BLaER1 treated with 17β-estradiol and CSF1 and Interleukin-3, amounts not matched to agents 10 nM and 100 nM (cell line): ENCODE measurements at regions not wholly inside any gene's neighbourhood (a gene's known extent, or its start where the extent isn't known, plus 50 kb on each side); places are given as distances from the start of the nearest gene placed in this dataset.

Source experiments
- H3K27ac ChIP-seq, 11 experiments: shearing (Covaris generic); formaldehyde crosslinking; 2 replicates each; pipeline ENCODE4 v1.8.1; 2022
- H3K27me3 ChIP-seq, 11 experiments: shearing (Covaris generic); formaldehyde crosslinking; 2 replicates each; pipeline ENCODE4 v1.8.1; 2022
- H3K36me3 ChIP-seq, 11 experiments: shearing (Covaris generic); formaldehyde crosslinking; 2 replicates each; pipeline ENCODE4 v1.8.1; 2022
- H3K4me1 ChIP-seq, 10 experiments: shearing (Covaris generic); formaldehyde crosslinking; 2 replicates each; pipeline ENCODE4 v1.8.1; 2022
- H3K4me2 ChIP-seq, 11 experiments: shearing (Covaris generic); formaldehyde crosslinking; 2 replicates each; pipeline ENCODE4 v1.8.1; 2022
- H3K4me3 ChIP-seq, 10 experiments: shearing (Covaris generic); formaldehyde crosslinking; 2 replicates each; pipeline ENCODE4 v1.8.1; 2022
- H3K9ac ChIP-seq, 11 experiments: shearing (Covaris generic); formaldehyde crosslinking; 2 replicates each; pipeline ENCODE4 v1.8.1; 2022
- H3K9me3 ChIP-seq, 11 experiments: shearing (Covaris generic); formaldehyde crosslinking; replicated peaks in 1 of 11; 2 replicates each; pipeline ENCODE4 v1.8.1; 2022
- H4K20me1 ChIP-seq, 11 experiments: shearing (Covaris generic); formaldehyde crosslinking; 2 replicates each; pipeline ENCODE4 v1.8.1; 2022
- Cebpa-rat ChIP-seq, 11 experiments: shearing (Covaris generic); IDR thresholded peaks; 2 replicates each; pipeline ENCODE4 v1.8.1; 2022

- Histone ChIP-seq H4K20me1 (peaks cover 0 to 2% (median 0%) of the 10 kb centered on the region in 11 experiments; a peak in 2 of 22 replicates), H3K4me3 (no peak overlapping the region), H3K4me2 (peak overlapping the region in 10 of 11 experiments; percentile 61 to 87 (median 77); a peak in 19 of 22 replicates), H3K27me3 (peaks cover 0 to 18% (median 9%) of the 10 kb centered on the region in 11 experiments; a peak in 12 of 22 replicates), H3K4me1 (peaks cover 27 to 75% (median 63%) of the 10 kb centered on the region in 10 experiments), H3K36me3 (no peaks in the 10 kb centered on the region), H3K9me3 (no peaks in the 10 kb centered on the region), H3K27ac (peak overlapping the region in 5 of 11 experiments; percentile 4 to 73 (median 65); a peak in 7 of 22 replicates), H3K9ac (peak overlapping the region in 1 of 11 experiments; percentile 20; a peak in 1 of 22 replicates)
- TF ChIP-seq Cebpa-rat (IDR thresholded peaks at IDR 0.05) = no peak
Observed at GRCh38 chr11:119896387-119897045, 167.5 kb upstream of the NECTIN1 start.

- Histone ChIP-seq H3K4me2 (peak overlapping the region; percentile 50 to 87 (median 76); a peak in 21 of 22 replicates), H3K4me1 (peaks cover 32 to 81% (median 69%) of the 10 kb centered on the region in 10 experiments), H3K27ac (peak overlapping the region in 5 of 11 experiments; percentile 9 to 73 (median 65); a peak in 5 of 22 replicates), H3K36me3 (no peaks in the 10 kb centered on the region), H4K20me1 (peaks cover 0 to 6% (median 0%) of the 10 kb centered on the region in 11 experiments; a peak in 2 of 22 replicates), H3K4me3 (no peak overlapping the region), H3K9ac (peak overlapping the region in 1 of 11 experiments; percentile 38; a peak in 1 of 22 replicates), H3K27me3 (peaks cover 0 to 22% (median 11%) of the 10 kb centered on the region in 11 experiments; a peak in 12 of 22 replicates), H3K9me3 (no peaks in the 10 kb centered on the region)
- TF ChIP-seq Cebpa-rat (IDR thresholded peaks at IDR 0.05) = no peak
Observed at GRCh38 chr11:119895981-119896380, 167.0 kb upstream of the NECTIN1 start.

DNA sequence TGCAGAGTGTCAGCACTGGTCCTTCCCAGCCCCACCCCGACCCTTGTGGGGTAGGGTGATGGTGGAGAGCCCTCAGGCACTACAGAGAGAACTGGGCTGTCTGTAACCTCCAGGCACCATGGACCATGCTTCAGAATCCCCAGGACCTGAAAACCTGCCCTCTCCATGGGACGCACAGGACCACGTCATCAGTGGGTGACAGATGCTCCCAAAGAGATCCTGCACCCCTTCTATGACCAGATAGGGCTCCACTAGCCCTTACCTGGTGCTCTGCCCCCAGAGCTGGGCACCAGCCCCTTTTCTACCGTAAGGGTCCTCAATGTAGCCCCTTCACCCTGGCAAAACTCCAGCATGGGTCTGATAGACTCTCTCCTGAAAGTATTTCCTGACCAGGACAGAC is 165.9 kb upstream of the NECTIN1 start:
- Histone ChIP-seq H3K9me3 (no peaks in the 10 kb centered on the region), H3K36me3 (no peaks in the 10 kb centered on the region), H3K27me3 (peaks cover 0 to 22% (median 11%) of the 10 kb centered on the region in 11 experiments; a peak in 12 of 22 replicates), H3K4me2 (peak overlapping the region; percentile 50 to 87 (median 76)), H3K4me3 (no peak overlapping the region), H3K9ac (peak overlapping the region in 1 of 11 experiments; percentile 38; a peak in 1 of 22 replicates), H3K4me1 (peaks cover 32 to 88% (median 72%) of the 10 kb centered on the region in 10 experiments), H3K27ac (peak overlapping the region in 4 of 11 experiments; percentile 41 to 69 (median 54); a peak in 7 of 22 replicates), H4K20me1 (peaks cover 0 to 6% (median 0%) of the 10 kb centered on the region in 11 experiments; a peak in 2 of 22 replicates)
- no peak for TF ChIP-seq Cebpa-rat (IDR thresholded peaks at IDR 0.05)

GRCh38 chr11:119892311-119892808 is 163.4 kb upstream of the NECTIN1 start:
- no peak overlapping the region; a peak in 1 of 22 replicates for H3K9ac ChIP-seq
- no peaks in the 10 kb centered on the region for H3K9me3 ChIP-seq
- peak overlapping the region; percentile 31 to 88 (median 82); a peak in 21 of 22 replicates for H3K4me2 ChIP-seq
- peaks cover 0 to 22% (median 11%) of the 10 kb centered on the region in 11 experiments; a peak in 12 of 22 replicates for H3K27me3 ChIP-seq
- peak in 1 of 11 experiments; percentile 54; a peak in 1 of 22 replicates for TF ChIP-seq Cebpa-rat (IDR thresholded peaks at IDR 0.05)
- no peak overlapping the region; a peak in 1 of 22 replicates for H3K27ac ChIP-seq
- no peak overlapping the region; a peak in 1 of 20 replicates for H3K4me3 ChIP-seq
- H3K4me1 ChIP-seq = peaks cover 32 to 69% (median 54%) of the 10 kb centered on the region in 10 experiments
- no peaks in the 10 kb centered on the region for H3K36me3 ChIP-seq
- peaks cover 0 to 6% (median 0%) of the 10 kb centered on the region in 11 experiments; a peak in 2 of 22 replicates for H4K20me1 ChIP-seq

- Histone ChIP-seq H3K4me3 (no peak overlapping the region), H3K9ac (no peak overlapping the region), H3K4me2 (peak overlapping the region; percentile 25 to 88 (median 82); a peak in 21 of 22 replicates), H3K4me1 (peaks cover 30 to 58% (median 43%) of the 10 kb centered on the region in 10 experiments), H3K36me3 (no peaks in the 10 kb centered on the region), H4K20me1 (peaks cover 0 to 6% (median 0%) of the 10 kb centered on the region in 11 experiments; a peak in 2 of 22 replicates), H3K27me3 (peaks cover 0 to 22% (median 11%) of the 10 kb centered on the region in 11 experiments; a peak in 12 of 22 replicates), H3K9me3 (no peaks in the 10 kb centered on the region), H3K27ac (no peak overlapping the region)
- no peak for TF ChIP-seq Cebpa-rat (IDR thresholded peaks at IDR 0.05)
Observed at GRCh38 chr11:119891055-119891768, 162.2 kb upstream of the NECTIN1 start.

GRCh38 chr11:119890466-119890865 is 161.5 kb upstream of the NECTIN1 start:
- no peak overlapping the region for H3K27ac ChIP-seq
- peak overlapping the region in 5 of 11 experiments; percentile 52 to 88 (median 84); a peak in 7 of 22 replicates for H3K4me2 ChIP-seq
- no peak for TF ChIP-seq Cebpa-rat (IDR thresholded peaks at IDR 0.05)
- peaks cover 0 to 22% (median 11%) of the 10 kb centered on the region in 11 experiments; a peak in 12 of 22 replicates for H3K27me3 ChIP-seq
- H3K4me3 ChIP-seq = no peak overlapping the region
- peaks cover 23 to 50% (median 35%) of the 10 kb centered on the region in 10 experiments for H3K4me1 ChIP-seq
- H3K36me3 ChIP-seq = no peaks in the 10 kb centered on the region
- no peak overlapping the region for H3K9ac ChIP-seq
- H3K9me3 ChIP-seq = no peaks in the 10 kb centered on the region
- peaks cover 0 to 6% (median 0%) of the 10 kb centered on the region in 11 experiments; a peak in 2 of 22 replicates for H4K20me1 ChIP-seq

GRCh38 chr11:119889728-119890280 is 160.8 kb upstream of the NECTIN1 start:
- no peak overlapping the region for H3K4me3 ChIP-seq
- H4K20me1 ChIP-seq = peaks cover 0 to 6% (median 0%) of the 10 kb centered on the region in 11 experiments; a peak in 2 of 22 replicates
- H3K36me3 ChIP-seq = no peaks in the 10 kb centered on the region
- peak overlapping the region in 1 of 11 experiments; percentile 5; a peak in 1 of 22 replicates for H3K4me2 ChIP-seq
- no peak for TF ChIP-seq Cebpa-rat (IDR thresholded peaks at IDR 0.05)
- peaks cover 16 to 43% (median 29%) of the 10 kb centered on the region in 10 experiments for H3K4me1 ChIP-seq
- no peak overlapping the region for H3K27ac ChIP-seq
- peaks cover 0 to 22% (median 11%) of the 10 kb centered on the region in 11 experiments; a peak in 12 of 22 replicates for H3K27me3 ChIP-seq
- H3K9me3 ChIP-seq = no peaks in the 10 kb centered on the region
- no peak overlapping the region for H3K9ac ChIP-seq

GRCh38 chr11:119889111-119889510 is 160.1 kb upstream of the NECTIN1 start:
- no peak overlapping the region for H3K4me3 ChIP-seq
- no peaks in the 10 kb centered on the region for H3K9me3 ChIP-seq
- no peak overlapping the region for H3K9ac ChIP-seq
- H3K4me2 ChIP-seq = 0 out of 22 replicates have a peak overlapping the region, but pooled peaks of 1 of the 11 experiments have one; percentile 5
- H4K20me1 ChIP-seq = peaks cover 0 to 6% (median 0%) of the 10 kb centered on the region in 11 experiments; a peak in 2 of 22 replicates
- peaks cover 0 to 22% (median 11%) of the 10 kb centered on the region in 11 experiments; a peak in 12 of 22 replicates for H3K27me3 ChIP-seq
- H3K4me1 ChIP-seq = peaks cover 14 to 37% (median 25%) of the 10 kb centered on the region in 10 experiments
- no peak for TF ChIP-seq Cebpa-rat (IDR thresholded peaks at IDR 0.05)
- no peak overlapping the region for H3K27ac ChIP-seq
- H3K36me3 ChIP-seq = no peaks in the 10 kb centered on the region
